ENCODE measurements at regions not wholly inside any gene's neighbourhood (a gene's known extent, or its start where the extent isn't known, plus 50 kb on each side); places are given as distances from the start of the nearest gene placed in this dataset.

DNA sequence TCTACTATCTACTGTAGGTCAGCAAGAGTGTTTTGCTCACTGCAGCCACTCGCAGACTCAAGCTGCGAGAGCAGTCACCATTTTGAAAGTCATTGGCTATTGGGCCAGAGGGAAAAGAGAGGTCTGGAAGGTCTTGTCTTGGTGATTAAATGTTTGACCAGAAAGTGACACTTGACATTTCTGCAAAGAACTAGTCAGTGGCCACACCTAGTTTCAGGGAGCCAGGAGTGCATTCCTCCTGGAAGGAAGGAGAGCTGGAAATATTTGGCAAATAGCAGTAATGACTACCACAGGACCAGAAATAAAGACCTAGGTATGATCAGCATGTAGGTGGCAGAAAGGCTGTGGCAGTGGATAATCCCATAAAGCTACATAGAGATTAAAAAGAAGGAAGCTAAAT lies 440.0 kb upstream of the PLXNA2 start:
- TF ChIP-seq CTCF (IDR thresholded peaks at IDR 0.05; ENCODE audit: insufficient read depth, low read length, poor library complexity, severe bottlenecking) (no peak), EZH2phosphoT487 (conservative IDR thresholded peaks at IDR 0.05; ENCODE audit: low read length) (no peak)
- Histone ChIP-seq H3K9me2 (replicated peaks; ENCODE audit: insufficient read depth, low read length) (no peaks in the 10 kb centered on the region), H2AFZ (ENCODE audit: low read depth, low read length, severe bottlenecking) (no peak overlapping the region)

DNA sequence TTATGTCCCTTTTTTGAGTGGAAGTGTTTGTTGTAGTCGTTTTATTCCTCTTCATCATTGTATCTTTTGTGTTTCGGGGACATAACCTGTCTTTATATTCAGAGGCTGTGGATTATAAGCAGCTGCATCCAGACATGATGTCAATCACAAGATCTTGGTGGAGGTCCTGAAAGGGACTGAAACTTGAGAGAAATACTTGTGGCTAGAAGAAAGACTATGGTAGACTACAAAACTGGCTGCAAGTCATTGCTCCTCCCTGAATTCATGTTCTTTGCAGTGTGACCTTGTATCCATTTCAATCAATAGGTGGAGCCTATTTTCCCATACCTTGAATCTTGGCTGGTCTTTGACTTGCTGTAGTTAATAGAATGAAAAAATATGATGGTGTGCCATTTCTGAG lies 442.4 kb upstream of the PLXNA2 start:
- H3F3A ChIP-seq (ENCODE audit: insufficient read depth) = no peaks in the 10 kb centered on the region
- no peak overlapping the region for H3K4me2 ChIP-seq (ENCODE audit: low read depth, low read length, poor library complexity, severe bottlenecking)
- no peaks in the 10 kb centered on the region for H3K79me2 ChIP-seq (ENCODE audit: insufficient read depth, low read length)
- H3K27me3 ChIP-seq (ENCODE audit: low read length) = no peaks in the 10 kb centered on the region
- TF ChIP-seq EZH2phosphoT487 (conservative IDR thresholded peaks at IDR 0.05; ENCODE audit: low read length) (no peak), CTCF (IDR thresholded peaks at IDR 0.05; ENCODE audit: insufficient read depth, low read length, poor library complexity, severe bottlenecking) (no peak)
- no peaks in the 10 kb centered on the region for H3K9me2 ChIP-seq (replicated peaks; ENCODE audit: insufficient read depth, low read length)
- H2AFZ ChIP-seq (ENCODE audit: low read depth, low read length, severe bottlenecking) = no peak overlapping the region
- H3K4me3 ChIP-seq (ENCODE audit: insufficient read depth, low read length, poor library complexity, severe bottlenecking) = no peak overlapping the region
- no peak overlapping the region for H3K27ac ChIP-seq (ENCODE audit: low read depth, low read length)
- H3K9me3 ChIP-seq (ENCODE audit: insufficient read depth, low read length) = no peaks in the 10 kb centered on the region
- H3K36me3 ChIP-seq (ENCODE audit: low read length) = no peaks in the 10 kb centered on the region
- H4K20me1 ChIP-seq (ENCODE audit: low read depth, low read length) = no peaks in the 10 kb centered on the region
- no peak overlapping the region for H3K9ac ChIP-seq (ENCODE audit: low read length)

More for the DNA sequence above, 440.0 kb upstream of the PLXNA2 start:
- Histone ChIP-seq H3K4me2 (ENCODE audit: low read depth, low read length, poor library complexity, severe bottlenecking) (no peak overlapping the region), H3K36me3 (ENCODE audit: low read length) (no peaks in the 10 kb centered on the region), H4K20me1 (ENCODE audit: low read depth, low read length) (no peaks in the 10 kb centered on the region), H3K9ac (ENCODE audit: low read length) (no peak overlapping the region), H3F3A (ENCODE audit: insufficient read depth) (no peaks in the 10 kb centered on the region), H3K27me3 (ENCODE audit: low read length) (no peaks in the 10 kb centered on the region), H3K79me2 (ENCODE audit: insufficient read depth, low read length) (no peaks in the 10 kb centered on the region), H3K27ac (ENCODE audit: low read depth, low read length) (no peak overlapping the region), H3K9me3 (ENCODE audit: insufficient read depth, low read length) (no peaks in the 10 kb centered on the region), H3K4me3 (ENCODE audit: insufficient read depth, low read length, poor library complexity, severe bottlenecking) (no peak overlapping the region)

DNA sequence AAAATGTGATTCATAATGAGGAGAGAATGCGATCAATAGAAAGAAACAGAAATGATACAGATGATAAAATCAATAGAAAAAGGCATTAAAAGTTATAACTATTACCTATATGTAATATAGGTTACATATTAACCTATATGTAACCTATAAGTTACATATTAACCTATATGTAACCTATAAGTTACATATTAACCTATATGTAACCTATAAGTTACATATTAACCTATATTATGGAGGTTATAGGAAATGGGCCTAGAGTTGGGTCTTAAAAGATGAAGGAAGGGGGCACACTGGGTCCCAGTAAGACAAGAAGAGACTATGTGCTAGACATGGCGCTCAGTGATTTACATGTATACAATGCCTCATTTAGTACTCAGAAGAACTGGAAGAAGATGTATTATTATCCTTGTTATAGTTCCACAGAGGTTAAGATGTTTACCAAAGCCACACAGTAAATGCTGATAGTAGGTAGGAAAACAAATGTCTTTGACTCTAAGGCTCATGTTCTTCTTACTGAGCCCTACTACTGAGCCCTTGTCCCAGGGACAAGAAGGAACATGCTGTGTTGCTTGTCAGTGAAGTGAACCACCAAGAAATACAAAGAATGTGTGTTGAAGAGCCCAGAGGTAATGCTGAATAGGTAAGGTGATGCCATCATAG lies 444.6 kb upstream of the PLXNA2 start:
- Histone ChIP-seq H3K9me3 (ENCODE audit: insufficient read depth, low read length) (no peaks in the 10 kb centered on the region), H3K9ac (ENCODE audit: low read length) (no peak overlapping the region), H3K36me3 (ENCODE audit: low read length) (no peaks in the 10 kb centered on the region), H3K79me2 (ENCODE audit: insufficient read depth, low read length) (no peaks in the 10 kb centered on the region), H4K20me1 (ENCODE audit: low read depth, low read length) (no peaks in the 10 kb centered on the region), H3K27me3 (ENCODE audit: low read length) (no peaks in the 10 kb centered on the region), H3K4me3 (ENCODE audit: insufficient read depth, low read length, poor library complexity, severe bottlenecking) (no peak overlapping the region), H2AFZ (ENCODE audit: low read depth, low read length, severe bottlenecking) (no peak overlapping the region), H3K4me2 (ENCODE audit: low read depth, low read length, poor library complexity, severe bottlenecking) (no peak overlapping the region), H3K9me2 (replicated peaks; ENCODE audit: insufficient read depth, low read length) (no peaks in the 10 kb centered on the region), H3K27ac (ENCODE audit: low read depth, low read length) (no peak overlapping the region), H3F3A (ENCODE audit: insufficient read depth) (no peaks in the 10 kb centered on the region)
- no peak for TF ChIP-seq EZH2phosphoT487 (conservative IDR thresholded peaks at IDR 0.05; ENCODE audit: low read length)
- TF ChIP-seq CTCF (IDR thresholded peaks at IDR 0.05; ENCODE audit: insufficient read depth, low read length, poor library complexity, severe bottlenecking) = no peak

Measured in SU-DHL-6 (cell line).